ENCODE measurements at regions not wholly inside any gene's neighbourhood (a gene's known extent, or its start where the extent isn't known, plus 50 kb on each side); places are given as distances from the start of the nearest gene placed in this dataset.

DNA sequence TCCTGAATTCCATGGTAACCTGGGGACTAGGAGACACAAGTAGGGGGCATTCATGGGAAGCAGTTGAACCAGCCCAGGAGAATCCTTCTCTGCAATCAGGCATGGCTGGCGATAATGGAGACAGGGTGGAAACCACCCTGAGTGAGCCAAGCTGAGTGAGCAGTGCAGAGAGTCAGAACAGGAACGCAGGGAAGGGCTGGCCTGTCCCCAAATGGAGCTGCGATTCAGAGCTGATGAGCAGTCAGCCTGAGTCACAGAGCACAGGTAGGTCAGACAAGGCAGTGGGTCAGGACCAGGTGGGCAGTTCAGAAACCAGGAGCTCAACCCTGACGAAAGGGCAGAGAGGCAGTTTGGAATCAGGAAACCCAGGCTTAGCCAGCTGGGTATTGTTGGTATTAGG is 129.0 kb downstream of the BTC start:
- TF ChIP-seq POLR2AphosphoS5 (IDR thresholded peaks at IDR 0.05) (no peak), POLR2A (IDR thresholded peaks at IDR 0.05) (no peak), EP300 (IDR thresholded peaks at IDR 0.05) (no peak)
- TF ChIP-seq, protein P1, sequence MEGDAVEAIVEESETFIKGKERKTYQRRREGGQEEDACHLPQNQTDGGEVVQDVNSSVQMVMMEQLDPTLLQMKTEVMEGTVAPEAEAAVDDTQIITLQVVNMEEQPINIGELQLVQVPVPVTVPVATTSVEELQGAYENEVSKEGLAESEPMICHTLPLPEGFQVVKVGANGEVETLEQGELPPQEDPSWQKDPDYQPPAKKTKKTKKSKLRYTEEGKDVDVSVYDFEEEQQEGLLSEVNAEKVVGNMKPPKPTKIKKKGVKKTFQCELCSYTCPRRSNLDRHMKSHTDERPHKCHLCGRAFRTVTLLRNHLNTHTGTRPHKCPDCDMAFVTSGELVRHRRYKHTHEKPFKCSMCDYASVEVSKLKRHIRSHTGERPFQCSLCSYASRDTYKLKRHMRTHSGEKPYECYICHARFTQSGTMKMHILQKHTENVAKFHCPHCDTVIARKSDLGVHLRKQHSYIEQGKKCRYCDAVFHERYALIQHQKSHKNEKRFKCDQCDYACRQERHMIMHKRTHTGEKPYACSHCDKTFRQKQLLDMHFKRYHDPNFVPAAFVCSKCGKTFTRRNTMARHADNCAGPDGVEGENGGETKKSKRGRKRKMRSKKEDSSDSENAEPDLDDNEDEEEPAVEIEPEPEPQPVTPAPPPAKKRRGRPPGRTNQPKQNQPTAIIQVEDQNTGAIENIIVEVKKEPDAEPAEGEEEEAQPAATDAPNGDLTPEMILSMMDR (IDR thresholded peaks at IDR 0.05) = no peak
- Histone ChIP-seq H3K9me3 (no peaks in the 10 kb centered on the region), H3K27ac (no peak overlapping the region), H3K36me3 (no peaks in the 10 kb centered on the region), H3K4me3 (no peak overlapping the region), H3K27me3 (no peaks in the 10 kb centered on the region), H3K4me1 (peaks cover 0 to 2% (median 0%) of the 10 kb centered on the region in 3 donors)
- ATAC-seq = no peak
- WGBS, 2 donors (ENCODE audit: low coverage in 1 of 2) = 50% methylated on average over 1 of the region's 4 CpGs; no CpG with 5 or more reads in 1 of the 2 donors

DNA sequence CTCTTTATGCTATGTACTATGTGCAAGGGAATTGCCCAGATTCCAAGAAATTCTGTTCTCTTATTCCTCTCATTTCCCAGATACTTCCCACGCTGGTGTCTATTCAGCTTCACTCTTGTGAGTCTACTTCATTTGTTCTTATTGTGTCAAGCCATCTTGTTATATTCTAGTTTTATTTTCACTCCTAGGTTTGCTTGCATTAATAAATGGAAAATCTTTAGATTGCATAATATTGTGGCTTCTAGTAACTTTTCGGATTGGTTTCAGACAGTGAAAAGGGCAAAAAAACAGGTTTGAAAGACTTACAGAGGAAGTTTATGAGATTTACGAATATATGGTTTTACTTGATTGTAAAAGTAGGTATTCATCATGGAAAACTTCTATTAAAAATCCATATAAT is 128.4 kb downstream of the BTC start:
- Histone ChIP-seq H3K27me3 (no peaks in the 10 kb centered on the region), H3K27ac (no peak overlapping the region), H3K4me3 (no peak overlapping the region), H3K9me3 (no peaks in the 10 kb centered on the region), H3K36me3 (no peaks in the 10 kb centered on the region), H3K4me1 (no peaks in the 10 kb centered on the region)
- WGBS, 2 donors (ENCODE audit: low coverage in 1 of 2) = 77 to 80% methylated on average over 3 of the region's 3 CpGs
- no peak for ATAC-seq
- TF ChIP-seq EP300 (IDR thresholded peaks at IDR 0.05) = no peak
- no peak for TF ChIP-seq POLR2A (IDR thresholded peaks at IDR 0.05)
- TF ChIP-seq, protein P1 (IDR thresholded peaks at IDR 0.05) = no peak
- TF ChIP-seq POLR2AphosphoS5 (IDR thresholded peaks at IDR 0.05) = no peak

DNA sequence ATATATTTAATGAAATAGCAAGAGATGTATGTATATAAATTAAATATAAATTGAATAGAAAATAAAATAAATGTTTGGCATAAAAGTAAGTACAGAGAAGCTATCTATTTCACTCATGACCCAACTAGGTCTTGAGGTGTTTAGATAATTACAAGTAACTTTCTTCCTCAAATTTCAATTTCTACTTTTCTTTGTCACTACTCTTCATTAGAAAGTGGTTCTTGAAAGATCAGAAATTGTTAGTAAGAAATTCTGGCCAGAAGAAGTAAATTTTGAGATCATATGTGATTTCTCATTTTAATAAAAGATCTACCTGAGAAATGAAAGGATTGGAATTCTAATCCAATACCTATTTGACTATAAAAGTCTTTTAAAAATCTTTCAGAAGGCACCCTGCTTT is 126.9 kb downstream of the BTC start:
- TF ChIP-seq EP300 (IDR thresholded peaks at IDR 0.05) (no peak), POLR2A (IDR thresholded peaks at IDR 0.05) (no peak), POLR2AphosphoS5 (IDR thresholded peaks at IDR 0.05) (no peak)
- TF ChIP-seq, protein P1 (IDR thresholded peaks at IDR 0.05) = no peak
- peaks cover 0 to 4% (median 0%) of the 10 kb centered on the region in 3 donors for H3K4me1 ChIP-seq
- no peak for ATAC-seq
- no peaks in the 10 kb centered on the region for H3K27me3 ChIP-seq
- H3K36me3 ChIP-seq = no peaks in the 10 kb centered on the region
- no peak overlapping the region for H3K4me3 ChIP-seq
- no peaks in the 10 kb centered on the region for H3K9me3 ChIP-seq
- no peak overlapping the region for H3K27ac ChIP-seq

DNA sequence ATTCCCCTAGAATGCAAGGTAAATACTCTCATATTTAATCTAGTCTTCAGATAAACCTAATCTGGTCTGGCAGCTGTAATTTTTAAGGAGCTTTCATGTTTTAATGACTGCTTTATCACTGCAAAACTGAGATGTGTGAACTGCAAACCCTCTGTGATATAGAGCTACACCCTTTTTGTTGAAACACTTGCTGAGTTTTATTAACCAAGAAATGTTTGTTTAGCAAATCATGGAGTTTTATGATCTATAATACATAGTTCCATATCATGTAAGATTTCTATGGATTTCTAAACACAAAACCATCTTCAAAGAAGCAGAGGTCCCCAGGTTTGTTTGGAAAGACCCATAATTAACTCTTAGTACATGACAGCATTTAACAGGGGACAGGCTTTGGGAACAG is 126.4 kb downstream of the BTC start:
- Histone ChIP-seq H3K36me3 (no peaks in the 10 kb centered on the region), H3K4me1 (peaks cover 0 to 4% (median 0%) of the 10 kb centered on the region in 3 donors), H3K9me3 (no peaks in the 10 kb centered on the region), H3K4me3 (no peak overlapping the region), H3K27me3 (no peaks in the 10 kb centered on the region), H3K27ac (no peak overlapping the region)
- TF ChIP-seq POLR2AphosphoS5 (IDR thresholded peaks at IDR 0.05) (no peak), EP300 (IDR thresholded peaks at IDR 0.05) (no peak), POLR2A (IDR thresholded peaks at IDR 0.05) (no peak)
- TF ChIP-seq, protein P1 (IDR thresholded peaks at IDR 0.05) = no peak
- ATAC-seq = no peak

DNA sequence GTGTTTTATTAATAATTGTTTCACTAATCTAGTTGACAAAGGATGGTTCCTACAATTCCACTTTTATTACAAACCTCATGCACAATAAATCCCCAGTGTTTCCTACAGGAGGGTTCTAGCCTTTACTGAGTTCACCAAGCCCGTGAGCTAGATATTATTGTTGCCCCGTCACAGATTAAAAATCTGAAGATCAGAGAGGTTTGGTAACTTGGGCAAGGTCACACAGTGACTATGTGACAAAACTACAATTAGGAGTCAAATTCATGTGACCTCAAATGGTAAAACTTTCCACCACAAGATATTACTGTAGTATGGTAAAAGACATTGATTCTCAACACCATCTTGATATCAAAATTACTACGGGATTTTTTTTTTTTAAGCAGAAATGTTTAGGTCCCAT is 124.6 kb downstream of the BTC start:
- TF ChIP-seq, protein P1 (IDR thresholded peaks at IDR 0.05) = no peak
- TF ChIP-seq POLR2A (IDR thresholded peaks at IDR 0.05) (no peak), POLR2AphosphoS5 (IDR thresholded peaks at IDR 0.05) (no peak), EP300 (IDR thresholded peaks at IDR 0.05) (no peak)
- no peaks in the 10 kb centered on the region for H3K27me3 ChIP-seq
- no peak overlapping the region for H3K27ac ChIP-seq
- H3K4me1 ChIP-seq = peaks cover 0 to 4% (median 0%) of the 10 kb centered on the region in 3 donors
- H3K9me3 ChIP-seq = no peaks in the 10 kb centered on the region
- WGBS, 2 donors (ENCODE audit: low coverage in 1 of 2) = 80 to 90% methylated on average over 2 to 3 of the region's 3 CpGs
- H3K4me3 ChIP-seq = no peak overlapping the region
- no peaks in the 10 kb centered on the region for H3K36me3 ChIP-seq
- no peak for ATAC-seq

Measured in gastroesophageal sphincter (tissue), 4 donors.